ENCODE measurements at regions not wholly inside any gene's neighbourhood (a gene's known extent, or its start where the extent isn't known, plus 50 kb on each side); places are given as distances from the start of the nearest gene placed in this dataset.

- H3K79me2 ChIP-seq (ENCODE audit: low read length), result no peaks in the 10 kb centered on the region
- H2AFZ ChIP-seq (ENCODE audit: low read length), result no peak overlapping the region
- H4K20me1 ChIP-seq (ENCODE audit: insufficient read depth, low read length), result no peaks in the 10 kb centered on the region
- no peak overlapping the region for H3K27ac ChIP-seq (ENCODE audit: low read length)
- no peaks in the 10 kb centered on the region for H3K27me3 ChIP-seq (replicated peaks; ENCODE audit: insufficient read depth, low read length)
- no peaks in the 10 kb centered on the region for H3K9me3 ChIP-seq (replicated peaks; ENCODE audit: insufficient read depth, low read length)
- H3K4me2 ChIP-seq (ENCODE audit: low read depth, low read length), result no peak overlapping the region
- H3F3A ChIP-seq (ENCODE audit: insufficient read depth, low read length), result no peaks in the 10 kb centered on the region
- DNase-seq, result no peak
- no peaks in the 10 kb centered on the region for H3K36me3 ChIP-seq (replicated peaks; ENCODE audit: insufficient read depth, low read length)
- no peak overlapping the region for H3K4me3 ChIP-seq (ENCODE audit: low read length)
- H3K9ac ChIP-seq (ENCODE audit: low read length), result no peak overlapping the region
- TF ChIP-seq EZH2 (optimal IDR thresholded peaks at IDR 0.05; ENCODE audit: low read depth, low read length) (no peak), CTCF (IDR thresholded peaks at IDR 0.05; ENCODE audit: low read length) (no peak), EZH2phosphoT487 (IDR thresholded peaks at IDR 0.05; ENCODE audit: low read length) (no peak)
- no peaks in the 10 kb centered on the region for H3K4me1 ChIP-seq (ENCODE audit: low read length)
- H3K9me2 ChIP-seq (replicated peaks; ENCODE audit: insufficient read depth, low read length), result no peaks in the 10 kb centered on the region
Measured at GRCh38 chr9:120315154-120315553, 264.8 kb downstream of the CDK5RAP2 start.

DNA sequence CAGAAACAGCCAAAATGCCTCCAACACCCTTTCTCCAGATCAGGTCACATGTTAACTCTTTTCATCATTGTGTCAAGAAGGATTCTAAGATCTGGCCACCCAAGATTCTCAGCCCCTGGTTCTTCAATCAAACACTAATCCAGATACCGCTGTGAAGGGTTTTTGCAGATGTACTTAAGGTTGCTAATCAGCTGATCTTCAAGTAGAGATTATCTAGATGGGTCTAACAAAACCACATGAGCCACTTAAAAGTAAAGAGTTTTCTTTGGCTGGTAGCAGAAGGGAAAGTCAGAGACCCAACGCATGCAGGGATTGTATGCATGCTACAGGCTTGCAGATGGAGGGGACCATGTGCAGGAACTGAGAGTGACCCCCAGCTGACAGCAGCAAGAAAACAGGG lies 267.9 kb downstream of the CDK5RAP2 start:
- Histone ChIP-seq H3K36me3 (replicated peaks; ENCODE audit: insufficient read depth, low read length) (no peaks in the 10 kb centered on the region), H3K4me1 (ENCODE audit: low read length) (no peaks in the 10 kb centered on the region), H3K27me3 (replicated peaks; ENCODE audit: insufficient read depth, low read length) (no peaks in the 10 kb centered on the region), H3K4me2 (ENCODE audit: low read depth, low read length) (no peak overlapping the region), H3F3A (ENCODE audit: insufficient read depth, low read length) (no peaks in the 10 kb centered on the region), H2AFZ (ENCODE audit: low read length) (no peak overlapping the region), H3K79me2 (ENCODE audit: low read length) (no peaks in the 10 kb centered on the region), H3K4me3 (ENCODE audit: low read length) (no peak overlapping the region), H3K27ac (ENCODE audit: low read length) (no peak overlapping the region), H3K9me2 (replicated peaks; ENCODE audit: insufficient read depth, low read length) (no peaks in the 10 kb centered on the region), H3K9ac (ENCODE audit: low read length) (no peak overlapping the region), H4K20me1 (ENCODE audit: insufficient read depth, low read length) (no peaks in the 10 kb centered on the region), H3K9me3 (replicated peaks; ENCODE audit: insufficient read depth, low read length) (no peaks in the 10 kb centered on the region)
- DNase-seq, result no peak
- TF ChIP-seq EZH2phosphoT487 (IDR thresholded peaks at IDR 0.05; ENCODE audit: low read length) (no peak), EZH2 (optimal IDR thresholded peaks at IDR 0.05; ENCODE audit: low read depth, low read length) (no peak), CTCF (IDR thresholded peaks at IDR 0.05; ENCODE audit: low read length) (no peak)

- TF ChIP-seq EZH2phosphoT487 (IDR thresholded peaks at IDR 0.05; ENCODE audit: low read length), result no peak
- TF ChIP-seq EZH2 (optimal IDR thresholded peaks at IDR 0.05; ENCODE audit: low read depth, low read length), result no peak
- Histone ChIP-seq H3K4me1 (ENCODE audit: low read length) (no peaks in the 10 kb centered on the region), H3K4me3 (ENCODE audit: low read length) (no peak overlapping the region), H3K27me3 (replicated peaks; ENCODE audit: insufficient read depth, low read length) (no peaks in the 10 kb centered on the region), H3K9ac (ENCODE audit: low read length) (no peak overlapping the region), H3F3A (ENCODE audit: insufficient read depth, low read length) (no peaks in the 10 kb centered on the region), H3K9me3 (replicated peaks; ENCODE audit: insufficient read depth, low read length) (no peaks in the 10 kb centered on the region), H3K27ac (ENCODE audit: low read length) (no peak overlapping the region), H4K20me1 (ENCODE audit: insufficient read depth, low read length) (no peaks in the 10 kb centered on the region), H3K79me2 (ENCODE audit: low read length) (no peaks in the 10 kb centered on the region), H2AFZ (ENCODE audit: low read length) (no peak overlapping the region), H3K4me2 (ENCODE audit: low read depth, low read length) (no peak overlapping the region), H3K9me2 (replicated peaks; ENCODE audit: insufficient read depth, low read length) (no peaks in the 10 kb centered on the region), H3K36me3 (replicated peaks; ENCODE audit: insufficient read depth, low read length) (no peaks in the 10 kb centered on the region)
- no peak for DNase-seq
Measured at GRCh38 chr9:120310035-120310434, 269.9 kb downstream of the CDK5RAP2 start.

GRCh38 chr9:120308495-120308894 lies 271.5 kb downstream of the CDK5RAP2 start:
- Histone ChIP-seq H3K4me1 (ENCODE audit: low read length) (no peaks in the 10 kb centered on the region), H3F3A (ENCODE audit: insufficient read depth, low read length) (no peaks in the 10 kb centered on the region), H3K27ac (ENCODE audit: low read length) (no peak overlapping the region), H3K27me3 (replicated peaks; ENCODE audit: insufficient read depth, low read length) (no peaks in the 10 kb centered on the region), H3K79me2 (ENCODE audit: low read length) (no peaks in the 10 kb centered on the region), H3K36me3 (replicated peaks; ENCODE audit: insufficient read depth, low read length) (no peaks in the 10 kb centered on the region), H3K4me3 (ENCODE audit: low read length) (no peak overlapping the region), H3K4me2 (ENCODE audit: low read depth, low read length) (no peak overlapping the region), H2AFZ (ENCODE audit: low read length) (no peak overlapping the region), H3K9me3 (replicated peaks; ENCODE audit: insufficient read depth, low read length) (no peaks in the 10 kb centered on the region), H3K9ac (ENCODE audit: low read length) (no peak overlapping the region), H4K20me1 (ENCODE audit: insufficient read depth, low read length) (no peaks in the 10 kb centered on the region), H3K9me2 (replicated peaks; ENCODE audit: insufficient read depth, low read length) (no peaks in the 10 kb centered on the region)
- no peak for TF ChIP-seq CTCF (IDR thresholded peaks at IDR 0.05; ENCODE audit: low read length)
- no peak for TF ChIP-seq EZH2phosphoT487 (IDR thresholded peaks at IDR 0.05; ENCODE audit: low read length)
- no peak for TF ChIP-seq EZH2 (optimal IDR thresholded peaks at IDR 0.05; ENCODE audit: low read depth, low read length)
- DNase-seq, result no peak

Measured in MM.1S (cell line).